ENCODE measurements at regions not wholly inside any gene's neighbourhood (a gene's known extent, or its start where the extent isn't known, plus 50 kb on each side); places are given as distances from the start of the nearest gene placed in this dataset.

DNA sequence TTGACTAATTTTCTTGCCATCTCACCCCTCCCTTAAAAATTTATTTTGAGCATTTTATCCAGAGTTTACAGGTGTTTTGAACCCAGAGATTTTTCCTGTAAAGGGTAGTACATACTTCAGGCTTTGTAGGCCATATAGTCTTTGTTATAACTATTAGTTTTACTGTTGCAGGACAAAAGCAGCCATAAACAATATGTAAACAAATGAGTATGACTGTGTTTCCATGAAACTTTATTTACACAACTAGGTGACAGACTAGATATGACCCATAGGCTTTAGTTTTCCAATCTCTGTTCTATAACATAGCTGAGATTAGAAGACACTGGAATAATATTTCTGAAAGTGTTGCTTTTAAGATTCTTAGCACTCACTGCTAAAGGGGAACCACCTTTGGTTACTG, 587.9 kb downstream of the PDCD6IP start:
- Histone ChIP-seq H3K4me3 (no peak overlapping the region), H3K27ac (no peak overlapping the region), H3K36me3 (no peaks in the 10 kb centered on the region), H3K4me1 (ENCODE audit: low read depth) (peaks cover 29% of the 10 kb centered on the region), H3K27me3 (no peaks in the 10 kb centered on the region), H3K9me3 (ENCODE audit: low read depth) (no peaks in the 10 kb centered on the region)
- no peak for DNase-seq (ENCODE audit: low read depth in 1 of 2, low spot score in 1 of 2)
- TF ChIP-seq, protein P1, sequence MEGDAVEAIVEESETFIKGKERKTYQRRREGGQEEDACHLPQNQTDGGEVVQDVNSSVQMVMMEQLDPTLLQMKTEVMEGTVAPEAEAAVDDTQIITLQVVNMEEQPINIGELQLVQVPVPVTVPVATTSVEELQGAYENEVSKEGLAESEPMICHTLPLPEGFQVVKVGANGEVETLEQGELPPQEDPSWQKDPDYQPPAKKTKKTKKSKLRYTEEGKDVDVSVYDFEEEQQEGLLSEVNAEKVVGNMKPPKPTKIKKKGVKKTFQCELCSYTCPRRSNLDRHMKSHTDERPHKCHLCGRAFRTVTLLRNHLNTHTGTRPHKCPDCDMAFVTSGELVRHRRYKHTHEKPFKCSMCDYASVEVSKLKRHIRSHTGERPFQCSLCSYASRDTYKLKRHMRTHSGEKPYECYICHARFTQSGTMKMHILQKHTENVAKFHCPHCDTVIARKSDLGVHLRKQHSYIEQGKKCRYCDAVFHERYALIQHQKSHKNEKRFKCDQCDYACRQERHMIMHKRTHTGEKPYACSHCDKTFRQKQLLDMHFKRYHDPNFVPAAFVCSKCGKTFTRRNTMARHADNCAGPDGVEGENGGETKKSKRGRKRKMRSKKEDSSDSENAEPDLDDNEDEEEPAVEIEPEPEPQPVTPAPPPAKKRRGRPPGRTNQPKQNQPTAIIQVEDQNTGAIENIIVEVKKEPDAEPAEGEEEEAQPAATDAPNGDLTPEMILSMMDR (IDR thresholded peaks at IDR 0.05; ENCODE audit: low read depth, low read length), result no peak

DNA sequence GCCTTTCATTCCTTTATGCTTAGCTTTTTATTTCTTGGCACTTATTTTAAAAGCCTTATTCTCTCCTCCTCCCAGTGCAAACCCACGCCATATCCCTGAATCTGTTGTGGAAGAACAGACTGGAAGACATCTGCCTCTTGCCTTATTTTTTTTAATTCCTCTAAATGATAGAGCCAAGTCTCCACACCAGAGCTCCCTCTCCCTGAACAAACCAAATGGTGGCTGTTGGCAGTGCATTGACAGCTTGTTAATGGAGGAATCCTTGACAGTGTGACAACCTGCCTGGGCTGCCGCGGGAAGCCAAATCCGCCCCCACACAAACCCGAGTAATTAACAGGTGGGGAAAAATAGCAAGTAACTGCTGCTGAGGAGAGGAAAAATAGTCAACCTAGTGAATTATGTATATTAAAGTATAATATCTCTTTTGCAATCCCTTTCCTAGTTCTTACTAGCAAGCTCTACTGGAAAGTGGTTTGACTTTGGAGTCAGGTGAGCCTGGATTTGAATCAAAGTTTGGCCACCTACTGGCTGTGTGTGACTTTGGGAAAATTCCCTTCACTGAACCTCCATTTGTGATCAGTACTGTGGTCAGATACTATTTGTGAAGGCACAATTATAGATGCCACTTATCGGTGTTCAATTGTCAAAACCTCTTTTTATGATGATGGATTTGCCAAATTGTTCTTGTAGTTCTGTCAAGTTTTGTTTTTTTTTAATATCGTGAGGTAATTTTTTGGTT, 589.6 kb downstream of the PDCD6IP start:
- no peaks in the 10 kb centered on the region for H3K36me3 ChIP-seq
- no peaks in the 10 kb centered on the region for H3K9me3 ChIP-seq (ENCODE audit: low read depth)
- TF ChIP-seq, protein P1 (IDR thresholded peaks at IDR 0.05; ENCODE audit: low read depth, low read length), result no peak
- peak overlapping the region; percentile 24 for H3K27ac ChIP-seq
- peak in 1 of 2 donors; percentile 23 for DNase-seq (ENCODE audit: low read depth in 1 of 2, low spot score in 1 of 2)
- H3K27me3 ChIP-seq, result no peaks in the 10 kb centered on the region
- H3K4me1 ChIP-seq (ENCODE audit: low read depth), result peaks cover 18% of the 10 kb centered on the region
- no peak overlapping the region for H3K4me3 ChIP-seq

DNA sequence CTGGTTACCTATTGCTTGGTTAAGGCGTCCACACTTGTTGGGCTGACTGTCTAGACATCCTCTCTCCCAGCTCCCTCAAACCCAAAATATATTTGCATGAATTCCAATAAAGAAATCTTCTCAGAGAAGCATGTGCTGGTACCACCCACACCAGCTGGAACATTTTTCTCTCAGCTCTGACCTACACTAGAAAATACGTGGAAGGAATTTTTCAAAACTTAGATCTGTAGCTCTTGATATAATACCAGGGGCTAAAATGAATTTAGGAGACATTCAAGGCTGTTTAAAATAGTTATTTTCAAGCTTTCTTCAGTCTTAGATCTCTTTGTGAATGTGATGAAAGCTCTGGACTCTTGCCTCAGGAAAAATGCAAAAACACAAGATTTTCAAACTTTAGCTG, 590.4 kb downstream of the PDCD6IP start:
- no peak for DNase-seq (ENCODE audit: low read depth in 1 of 2, low spot score in 1 of 2)
- H3K4me1 ChIP-seq (ENCODE audit: low read depth), result peaks cover 18% of the 10 kb centered on the region

DNA sequence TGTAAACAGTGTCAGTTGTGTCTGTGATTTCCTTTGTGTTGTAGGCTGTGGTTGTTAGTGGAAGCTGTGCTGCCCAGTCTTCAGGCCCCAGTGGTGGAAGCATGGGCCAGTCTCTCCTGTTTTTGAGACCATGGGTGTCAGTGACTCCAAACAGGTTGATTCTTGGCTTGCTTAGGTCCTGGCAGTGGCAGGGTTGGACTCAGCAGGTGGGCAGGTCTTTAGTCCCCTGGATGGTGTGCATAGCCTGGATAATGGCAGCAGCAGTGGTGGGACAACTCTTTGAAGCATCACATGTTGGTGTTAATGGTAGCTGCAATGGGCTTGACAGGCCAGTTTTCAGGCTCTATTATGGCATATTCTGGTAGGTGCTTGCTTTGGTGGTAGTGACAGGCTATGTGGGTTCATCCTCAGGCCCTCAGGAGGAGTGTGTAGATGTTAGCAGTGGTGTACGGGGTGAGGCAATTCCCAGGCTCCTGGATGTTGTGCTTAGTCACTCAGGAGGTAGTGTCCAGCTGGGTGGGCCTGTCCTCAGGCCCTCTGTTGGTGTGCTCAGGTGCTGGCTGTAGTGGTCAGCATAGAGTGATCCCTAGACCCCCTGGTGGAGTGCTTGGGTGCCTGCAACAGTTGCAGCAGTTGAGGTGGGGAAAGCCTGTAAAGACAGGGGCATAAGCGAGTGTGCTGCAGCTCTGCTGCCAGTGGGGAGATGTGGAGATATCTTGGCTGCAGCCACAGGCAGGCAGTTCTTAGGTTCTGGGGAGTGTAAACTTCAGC, 596.7 kb downstream of the PDCD6IP start:
- TF ChIP-seq, protein P1 (IDR thresholded peaks at IDR 0.05; ENCODE audit: low read depth, low read length), result no peak
- Histone ChIP-seq H3K4me3 (no peak overlapping the region), H3K4me1 (ENCODE audit: low read depth) (no peaks in the 10 kb centered on the region), H3K36me3 (no peaks in the 10 kb centered on the region), H3K9me3 (ENCODE audit: low read depth) (no peaks in the 10 kb centered on the region), H3K27ac (no peak overlapping the region), H3K27me3 (no peaks in the 10 kb centered on the region)
- DNase-seq (ENCODE audit: low read depth in 1 of 2, low spot score in 1 of 2), result no peak

More for the DNA sequence above, 590.4 kb downstream of the PDCD6IP start:
- TF ChIP-seq, protein P1 (IDR thresholded peaks at IDR 0.05; ENCODE audit: low read depth, low read length), result no peak
- Histone ChIP-seq H3K9me3 (ENCODE audit: low read depth) (no peaks in the 10 kb centered on the region), H3K27ac (no peak overlapping the region), H3K27me3 (no peaks in the 10 kb centered on the region), H3K36me3 (no peaks in the 10 kb centered on the region), H3K4me3 (no peak overlapping the region)

DNA sequence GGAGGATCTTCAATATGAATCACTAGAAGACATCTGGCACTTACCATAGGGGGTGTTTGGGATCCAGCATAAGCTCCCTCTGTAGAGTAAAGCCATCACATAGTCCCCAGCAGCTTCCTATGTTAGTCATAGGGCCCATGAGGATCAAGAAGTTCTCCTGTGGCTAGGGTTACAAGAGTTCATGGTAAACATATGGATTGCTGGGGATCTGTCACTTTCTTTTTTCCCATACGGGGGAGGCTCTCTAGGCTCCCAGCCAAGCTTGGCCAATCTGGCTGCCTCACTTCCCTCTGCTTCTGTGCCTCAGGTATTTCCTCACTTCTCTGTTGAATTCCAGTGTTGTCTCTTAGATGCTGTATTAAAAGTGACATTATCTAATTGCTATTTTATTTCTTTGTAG, 597.9 kb downstream of the PDCD6IP start:
- H3K4me3 ChIP-seq, result no peak overlapping the region
- no peaks in the 10 kb centered on the region for H3K4me1 ChIP-seq (ENCODE audit: low read depth)
- DNase-seq (ENCODE audit: low read depth in 1 of 2, low spot score in 1 of 2), result no peak
- H3K36me3 ChIP-seq, result no peaks in the 10 kb centered on the region
- H3K9me3 ChIP-seq (ENCODE audit: low read depth), result no peaks in the 10 kb centered on the region
- H3K27me3 ChIP-seq, result no peaks in the 10 kb centered on the region
- H3K27ac ChIP-seq, result no peak overlapping the region
- TF ChIP-seq, protein P1 (IDR thresholded peaks at IDR 0.05; ENCODE audit: low read depth, low read length), result no peak

Measured in cardiac muscle cell (in vitro differentiated cells and primary cell).